Raji (cell line): ENCODE measurements at regions not wholly inside any gene's neighbourhood (a gene's known extent, or its start where the extent isn't known, plus 50 kb on each side); places are given as distances from the start of the nearest gene placed in this dataset.

ENCODE experiments used
- POLR2A ChIP-seq: IDR thresholded peaks from 2 replicates; pipeline ENCODE4 v1.6.1; 2011; ENCODE audit warnings: low read depth, low read length, control low read depth; ENCODE audit not compliant: insufficient read depth

DNA sequence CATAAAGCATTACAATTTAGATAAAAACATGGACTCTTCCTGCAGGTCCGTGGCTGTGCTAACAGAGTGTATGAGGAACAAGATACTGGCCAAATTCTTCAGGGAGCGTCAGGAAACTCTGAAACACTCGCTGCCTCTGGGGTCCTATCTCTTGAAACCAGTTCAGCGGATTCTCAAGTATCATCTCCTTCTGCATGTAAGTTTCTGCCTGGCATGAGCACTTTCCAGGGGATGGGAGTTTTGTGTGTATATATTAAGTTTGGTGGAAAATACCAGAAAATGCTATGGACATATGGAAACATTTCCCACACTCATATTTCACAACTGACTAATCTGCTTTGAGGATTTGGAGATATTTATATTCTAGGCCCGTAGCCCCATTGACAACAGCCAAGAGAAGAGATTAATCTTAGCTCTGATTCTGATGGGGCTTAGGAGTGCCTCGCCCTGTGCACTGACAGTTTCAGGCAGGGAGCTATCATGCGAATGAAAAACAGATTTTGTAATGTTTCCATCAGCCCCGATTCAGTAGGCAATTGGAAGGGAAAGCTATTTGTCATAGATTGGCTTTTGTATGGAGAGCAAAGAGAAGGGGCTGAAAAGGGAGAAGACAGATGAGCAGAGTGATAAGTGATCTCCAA, 64.7 kb upstream of the MTHFD1L start:
- TF ChIP-seq POLR2A = no peak

DNA sequence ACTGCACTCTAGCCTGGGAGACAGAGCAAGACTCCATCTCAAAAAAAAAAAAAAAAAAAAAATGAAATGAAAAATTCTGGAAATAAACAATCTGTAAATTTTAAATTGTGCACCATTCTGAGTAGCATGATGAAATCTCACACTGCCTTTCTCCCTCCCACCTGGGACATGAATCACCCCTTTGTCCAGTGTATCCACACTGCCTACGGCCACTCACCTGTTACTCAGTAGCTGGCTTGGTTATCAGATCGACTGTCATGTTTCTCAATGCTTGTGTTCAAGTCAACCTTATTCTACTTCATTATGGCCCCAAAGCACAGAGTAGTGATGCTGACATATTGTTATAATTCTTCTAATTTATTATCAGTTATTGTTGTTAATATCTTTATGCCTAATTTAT, 58.7 kb upstream of the MTHFD1L start:
- TF ChIP-seq POLR2A = no peak

DNA sequence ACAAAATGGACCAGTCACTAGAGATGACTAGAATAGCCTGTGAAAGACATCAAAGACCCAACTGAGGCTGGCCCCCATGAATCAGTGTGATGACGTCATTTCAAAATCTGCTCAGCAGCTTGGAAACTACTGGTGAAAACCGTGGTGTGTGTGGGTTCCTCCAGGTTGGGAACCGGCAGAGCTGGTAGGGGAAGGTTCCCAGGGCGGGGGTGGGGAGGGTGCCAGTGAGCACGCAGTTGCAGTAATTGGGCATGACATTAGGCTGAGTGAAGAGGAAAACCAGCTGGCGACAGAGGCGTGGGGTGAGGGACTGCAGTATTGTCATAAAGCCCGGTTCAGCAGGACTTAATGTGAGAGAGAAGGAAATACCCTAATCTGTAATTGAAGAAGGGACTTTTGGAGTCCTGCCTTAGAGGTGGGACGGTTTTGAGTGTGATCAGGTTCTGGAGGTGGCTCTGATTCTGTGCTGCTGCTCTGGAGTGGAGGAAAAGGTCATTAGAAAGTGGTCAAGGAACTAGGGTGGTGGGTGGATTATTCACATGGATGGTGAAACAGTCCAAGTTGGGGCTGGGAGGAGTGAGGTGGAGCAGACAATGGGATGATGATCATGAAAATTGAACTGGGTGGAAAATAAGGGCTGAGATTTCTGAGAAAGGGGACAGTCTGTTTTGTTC, 52.0 kb upstream of the MTHFD1L start:
- TF ChIP-seq POLR2A = no peak

DNA sequence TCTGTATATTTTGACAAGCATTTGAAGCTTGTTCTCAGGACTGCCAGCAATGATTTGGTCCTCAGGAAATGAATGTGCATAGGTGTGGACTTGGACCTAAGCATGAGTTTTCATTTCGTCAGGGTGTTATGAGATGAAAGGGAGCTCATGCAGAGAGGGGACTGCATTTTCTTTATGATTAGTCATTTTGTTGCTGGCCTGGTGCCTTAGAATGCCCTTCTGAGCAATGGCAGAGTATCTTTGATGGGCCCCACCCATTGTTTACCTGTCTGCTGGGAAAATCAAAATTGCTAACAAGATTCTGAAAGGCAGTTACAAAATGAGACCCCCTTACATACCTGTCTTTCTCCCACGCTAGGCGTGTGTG, 51.5 kb upstream of the MTHFD1L start:
- no peak for TF ChIP-seq POLR2A
